Progenitor cell of endocrine pancreas (in vitro differentiated cells): ENCODE measurements at regions not wholly inside any gene's neighbourhood (a gene's known extent, or its start where the extent isn't known, plus 50 kb on each side); places are given as distances from the start of the nearest gene placed in this dataset.

Experiments used
- DNase-seq: peaks from one replicate; pipeline ENCODE4 v3.0.0; 2021; ENCODE audit warnings: low spot score; ENCODE audit not compliant: unreplicated experiment
- H3K27ac Mint-ChIP-seq: 2 replicates; pipeline ENCODE4 v1.8.0; 2021; ENCODE audit warnings: mild to moderate bottlenecking, moderate library complexity, mixed read lengths
- H3K27me3 Mint-ChIP-seq: 2 replicates; pipeline ENCODE4 v1.8.0; 2021; ENCODE audit warnings: mixed read lengths
- H3K36me3 Mint-ChIP-seq: 2 replicates; pipeline ENCODE4 v1.8.0; 2022; ENCODE audit warnings: mixed read lengths; ENCODE audit not compliant: insufficient read depth
- H3K4me1 Mint-ChIP-seq: 2 replicates; pipeline ENCODE4 v1.8.0; 2021; ENCODE audit warnings: low read depth, mixed read lengths
- H3K4me3 Mint-ChIP-seq: 2 replicates; pipeline ENCODE4 v1.8.0; 2021; ENCODE audit warnings: low read depth, mild to moderate bottlenecking, moderate library complexity, mixed read lengths
- H3K9me3 Mint-ChIP-seq: 2 replicates; pipeline ENCODE4 v1.8.0; 2021; ENCODE audit warnings: low read depth, mixed read lengths
- TF ChIP-seq, protein P1 (sequence below): fragments of 200-600 bp; sonication (generic); IDR thresholded peaks from one replicate; pipeline ENCODE4 v1.5.0; 2021; ENCODE audit warnings: antibody characterized with exemption, mild to moderate bottlenecking; ENCODE audit not compliant: unreplicated experiment

DNA sequence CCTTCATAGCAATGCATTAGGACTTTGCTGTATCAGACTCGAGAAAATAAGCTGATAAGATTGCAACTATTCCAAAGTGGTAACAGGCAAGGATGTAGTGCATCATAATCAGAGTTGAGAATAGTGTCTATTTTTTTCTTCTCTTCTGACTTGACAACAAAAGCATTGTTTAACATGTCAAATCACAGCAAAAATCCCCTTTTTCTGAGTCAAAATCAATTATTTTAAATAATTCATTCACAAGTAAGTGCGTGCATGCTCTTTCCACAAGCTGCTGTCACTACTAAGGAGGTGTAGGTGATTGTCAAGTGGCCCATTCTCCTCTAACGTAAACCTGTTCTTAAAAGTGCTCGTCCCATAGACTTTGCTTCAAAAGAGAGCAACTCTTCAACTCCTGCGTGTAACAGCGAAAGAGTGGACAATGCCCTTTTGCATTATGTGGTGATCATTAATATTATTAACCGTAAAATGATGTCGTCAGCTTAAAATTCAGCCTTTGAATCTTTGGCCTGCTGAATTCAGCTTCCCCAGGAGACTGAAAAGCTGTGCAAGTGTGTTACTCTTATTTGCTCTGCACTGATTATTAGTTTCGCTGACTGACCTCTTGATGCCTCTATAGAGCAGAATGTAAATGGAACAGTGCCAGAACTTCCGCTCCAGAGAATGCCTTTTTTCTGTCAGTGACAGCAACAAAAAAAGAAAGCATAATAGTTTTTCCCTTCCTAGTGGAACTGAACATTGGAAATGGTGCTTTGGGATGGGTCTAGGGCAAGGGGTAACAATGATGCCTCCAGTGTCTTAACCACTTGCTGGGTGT, 680.8 kb upstream of the SEMA6A start:
- Mint-ChIP-seq H3K4me3 (no peak overlapping the region), H3K27ac (no peak overlapping the region)
- TF ChIP-seq, protein P1, sequence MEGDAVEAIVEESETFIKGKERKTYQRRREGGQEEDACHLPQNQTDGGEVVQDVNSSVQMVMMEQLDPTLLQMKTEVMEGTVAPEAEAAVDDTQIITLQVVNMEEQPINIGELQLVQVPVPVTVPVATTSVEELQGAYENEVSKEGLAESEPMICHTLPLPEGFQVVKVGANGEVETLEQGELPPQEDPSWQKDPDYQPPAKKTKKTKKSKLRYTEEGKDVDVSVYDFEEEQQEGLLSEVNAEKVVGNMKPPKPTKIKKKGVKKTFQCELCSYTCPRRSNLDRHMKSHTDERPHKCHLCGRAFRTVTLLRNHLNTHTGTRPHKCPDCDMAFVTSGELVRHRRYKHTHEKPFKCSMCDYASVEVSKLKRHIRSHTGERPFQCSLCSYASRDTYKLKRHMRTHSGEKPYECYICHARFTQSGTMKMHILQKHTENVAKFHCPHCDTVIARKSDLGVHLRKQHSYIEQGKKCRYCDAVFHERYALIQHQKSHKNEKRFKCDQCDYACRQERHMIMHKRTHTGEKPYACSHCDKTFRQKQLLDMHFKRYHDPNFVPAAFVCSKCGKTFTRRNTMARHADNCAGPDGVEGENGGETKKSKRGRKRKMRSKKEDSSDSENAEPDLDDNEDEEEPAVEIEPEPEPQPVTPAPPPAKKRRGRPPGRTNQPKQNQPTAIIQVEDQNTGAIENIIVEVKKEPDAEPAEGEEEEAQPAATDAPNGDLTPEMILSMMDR = no peak

GRCh38 chr5:117252566-117252965, 677.9 kb upstream of the SEMA6A start:
- Mint-ChIP-seq H3K36me3 (no peaks in the 10 kb centered on the region), H3K27ac (no peak overlapping the region), H3K4me3 (no peak overlapping the region), H3K27me3 (no peaks in the 10 kb centered on the region), H3K9me3 (peaks cover 6% of the 10 kb centered on the region), H3K4me1 (peaks cover 28% of the 10 kb centered on the region)
- no peak for DNase-seq
- TF ChIP-seq, protein P1 = no peak

More for the DNA sequence above, 680.8 kb upstream of the SEMA6A start:
- peaks cover 6% of the 10 kb centered on the region for H3K9me3 Mint-ChIP-seq
- H3K27me3 Mint-ChIP-seq = no peaks in the 10 kb centered on the region
- no peaks in the 10 kb centered on the region for H3K36me3 Mint-ChIP-seq
- peaks cover 17% of the 10 kb centered on the region for H3K4me1 Mint-ChIP-seq
- no peak for DNase-seq

GRCh38 chr5:117249086-117249815, 674.6 kb upstream of the SEMA6A start:
- H3K9me3 Mint-ChIP-seq = peaks cover 6% of the 10 kb centered on the region
- TF ChIP-seq, protein P1 = no peak
- peaks cover 43% of the 10 kb centered on the region for H3K4me1 Mint-ChIP-seq
- H3K27ac Mint-ChIP-seq = no peak overlapping the region
- H3K4me3 Mint-ChIP-seq = no peak overlapping the region
- H3K36me3 Mint-ChIP-seq = no peaks in the 10 kb centered on the region
- no peaks in the 10 kb centered on the region for H3K27me3 Mint-ChIP-seq
- DNase-seq = no peak

DNA sequence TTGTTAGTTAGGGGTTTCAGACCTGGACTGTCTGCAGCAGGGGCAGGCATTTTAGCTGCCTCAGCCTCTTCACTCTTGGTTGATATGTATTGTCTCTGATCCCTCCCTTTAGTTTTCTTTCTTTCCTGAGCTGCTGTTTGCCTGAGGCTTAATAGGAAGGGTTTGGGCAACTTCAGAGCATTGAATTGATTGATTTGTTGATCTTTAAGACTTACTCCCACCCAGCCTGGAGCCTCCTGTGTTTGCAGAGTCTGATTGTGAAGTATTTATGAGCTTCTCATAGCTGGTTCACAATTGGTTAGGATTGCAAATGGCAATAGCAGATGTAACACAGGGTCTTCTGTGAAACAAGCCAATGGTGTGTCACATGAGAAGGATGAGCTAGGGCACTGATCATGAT, 671.8 kb upstream of the SEMA6A start:
- H3K36me3 Mint-ChIP-seq = peaks cover 1% of the 10 kb centered on the region
- TF ChIP-seq, protein P1 = no peak
- H3K4me1 Mint-ChIP-seq = peaks cover 47% of the 10 kb centered on the region
- H3K9me3 Mint-ChIP-seq = no peaks in the 10 kb centered on the region
- no peaks in the 10 kb centered on the region for H3K27me3 Mint-ChIP-seq
- no peak overlapping the region for H3K4me3 Mint-ChIP-seq
- DNase-seq = no peak
- H3K27ac Mint-ChIP-seq = no peak overlapping the region

GRCh38 chr5:117245130-117245529, 670.5 kb upstream of the SEMA6A start:
- H3K36me3 Mint-ChIP-seq = peaks cover 5% of the 10 kb centered on the region
- DNase-seq = no peak
- peak overlapping the region; percentile 1 for H3K27ac Mint-ChIP-seq
- no peaks in the 10 kb centered on the region for H3K27me3 Mint-ChIP-seq
- H3K4me3 Mint-ChIP-seq = no peak overlapping the region
- H3K9me3 Mint-ChIP-seq = peaks cover 9% of the 10 kb centered on the region
- TF ChIP-seq, protein P1 = no peak
- peaks cover 47% of the 10 kb centered on the region for H3K4me1 Mint-ChIP-seq
